Lower leg skin (tissue), 4 donors: ENCODE measurements at regions not wholly inside any gene's neighbourhood (a gene's known extent, or its start where the extent isn't known, plus 50 kb on each side); places are given as distances from the start of the nearest gene placed in this dataset.

Source experiments
- DNase-seq, 2 donors: peaks; one replicate each; pipeline ENCODE4 v3.0.0-alpha.2; 2019; ENCODE audit warnings: low spot score in 2 of 2
- H3K4me3 ChIP-seq: fragments of 200-600 bp; sonication (generic); 2 replicates; pipeline ENCODE4 v1.5.1; 2017; ENCODE audit warnings: mild to moderate bottlenecking, low read depth; ENCODE audit not compliant: poor library complexity, severe bottlenecking
- CTCF ChIP-seq, 3 donors: fragments of 450-650 bp; IDR thresholded peaks; one replicate each; pipeline ENCODE4 v1.5.1; 2016; ENCODE audit warnings: antibody characterized with exemption in 3 of 3, mild to moderate bottlenecking in 3 of 3, moderate library complexity in 2 of 3
- POLR2A ChIP-seq, 2 donors: fragments of 450-650 bp; IDR thresholded peaks; one replicate each; pipeline ENCODE4 v1.6.1; 2016 to 2017; ENCODE audit warnings: antibody characterized with exemption in 2 of 2, mild to moderate bottlenecking in 1 of 2, moderate library complexity in 1 of 2
- WGBS, 2 donors: methylation state at CpG; one replicate each; pipeline ENCODE4 v1.1.5; 2018; 5-methylcytosine and 5-hydroxymethylcytosine counted together
- intact Hi-C: fragments of 100-400 bp; cut with DNase I; formaldehyde crosslinking; loops from one replicate; pipeline ENCODE4 v1.15.0; 2023; ENCODE audit warnings: low total_unique reads

GRCh38 chr10:31678575-31679516 lies 249.8 kb downstream of the ARHGAP12 start:
- no peak for DNase-seq
- 47 to 62% methylated on average over 20 of the region's 20 CpGs for WGBS, 2 donors
- intact Hi-C loops = no loop called here
- no peak for TF ChIP-seq CTCF (IDR thresholded peaks at IDR 0.05)
- no peak for TF ChIP-seq POLR2A (IDR thresholded peaks at IDR 0.05)
- no peak overlapping the region for H3K4me3 ChIP-seq

GRCh38 chr10:31678139-31678536 lies 250.5 kb downstream of the ARHGAP12 start:
- H3K4me3 ChIP-seq = no peak overlapping the region
- peak; percentile 58 to 90 for DNase-seq
- WGBS, 2 donors = 23 to 29% methylated on average over 11 to 12 of the region's 12 CpGs
- intact Hi-C loops = no loop called here
- TF ChIP-seq POLR2A (IDR thresholded peaks at IDR 0.05) = no peak
- TF ChIP-seq CTCF (IDR thresholded peaks at IDR 0.05) = no peak

GRCh38 chr10:31677195-31678138 lies 251.2 kb downstream of the ARHGAP12 start:
- no peak for DNase-seq
- intact Hi-C loops = no loop called here
- H3K4me3 ChIP-seq = no peak overlapping the region
- WGBS, 2 donors = 77 to 78% methylated on average over 14 to 16 of the region's 16 CpGs
- TF ChIP-seq CTCF (IDR thresholded peaks at IDR 0.05) (no peak), POLR2A (IDR thresholded peaks at IDR 0.05) (no peak)

- H3K4me3 ChIP-seq = no peak overlapping the region
- TF ChIP-seq CTCF (IDR thresholded peaks at IDR 0.05) (no peak), POLR2A (IDR thresholded peaks at IDR 0.05) (no peak)
- DNase-seq = no peak
- intact Hi-C loops = no loop called here
Observed at GRCh38 chr10:31675726-31676125, 252.9 kb downstream of the ARHGAP12 start.

- no peak for DNase-seq
- 39 to 44% methylated on average over 1 of the region's 1 CpG for WGBS, 2 donors
- intact Hi-C loops = no loop called here
- no peak overlapping the region for H3K4me3 ChIP-seq
- TF ChIP-seq CTCF (IDR thresholded peaks at IDR 0.05) (no peak), POLR2A (IDR thresholded peaks at IDR 0.05) (no peak)
Observed at GRCh38 chr10:31669357-31669756, 259.3 kb downstream of the ARHGAP12 start.
